Mesenchymal stem cell (in vitro differentiated cells and primary cell): ENCODE measurements at regions not wholly inside any gene's neighbourhood (a gene's known extent, or its start where the extent isn't known, plus 50 kb on each side); places are given as distances from the start of the nearest gene placed in this dataset.

Experiments
- DNase-seq: peaks from one replicate; pipeline ENCODE4 v3.0.0-alpha.2; 2013
- H2AFZ ChIP-seq: one replicate; pipeline ENCODE4 v1.6.1; 2013; ENCODE audit warnings: low read depth, mild to moderate bottlenecking, control low read depth, inconsistent platforms, low read length, moderate library complexity
- H2AK5ac ChIP-seq: 2 replicates; pipeline ENCODE4 v1.6.1; 2013; ENCODE audit warnings: low read length, moderate library complexity, mild to moderate bottlenecking, inconsistent platforms; ENCODE audit not compliant: severe bottlenecking
- H2BK120ac ChIP-seq: one replicate; pipeline ENCODE4 v1.6.1; 2013; ENCODE audit warnings: low read depth, mild to moderate bottlenecking, inconsistent platforms, low read length, moderate library complexity
- H2BK12ac ChIP-seq, 2 experiments: one replicate each; pipeline ENCODE4 v1.6.1; 2013; ENCODE audit warnings: inconsistent platforms in 2 of 2, low read length in 2 of 2, mild to moderate bottlenecking in 2 of 2, moderate library complexity in 2 of 2, control low read depth in 1 of 2
- H2BK15ac ChIP-seq: one replicate; pipeline ENCODE4 v1.6.1; 2013; ENCODE audit warnings: mild to moderate bottlenecking, low read depth, inconsistent platforms; ENCODE audit not compliant: poor library complexity, severe bottlenecking
- H2BK5ac ChIP-seq: 2 replicates; pipeline ENCODE4 v1.6.1; 2013; ENCODE audit warnings: low read depth, mild to moderate bottlenecking, low read length, control low read depth, inconsistent platforms; ENCODE audit not compliant: poor library complexity, severe bottlenecking
- H3K14ac ChIP-seq, 2 experiments: one replicate each; pipeline ENCODE4 v1.6.1; 2013; ENCODE audit warnings: inconsistent platforms in 2 of 2, low read length in 2 of 2, control low read depth in 1 of 2, mild to moderate bottlenecking in 1 of 2, moderate library complexity in 1 of 2
- H3K18ac ChIP-seq, 2 experiments: one replicate each; pipeline ENCODE4 v1.6.1; 2013; ENCODE audit warnings: inconsistent platforms in 2 of 2, low read length in 2 of 2, control low read depth in 1 of 2, low read depth in 1 of 2, mild to moderate bottlenecking in 1 of 2
- H3K23ac ChIP-seq, 2 experiments: one replicate each; pipeline ENCODE4 v1.6.1; 2013; ENCODE audit warnings: inconsistent platforms in 2 of 2, low read length in 2 of 2, mild to moderate bottlenecking in 2 of 2, moderate library complexity in 2 of 2, control low read depth in 1 of 2
- H3K27ac ChIP-seq: 2 replicates; pipeline ENCODE4 v1.5.1; 2013; ENCODE audit warnings: mild to moderate bottlenecking, moderate library complexity, low read length, control low read depth, inconsistent platforms; ENCODE audit not compliant: poor library complexity, severe bottlenecking
- H3K27me3 ChIP-seq, 2 experiments: 2 replicates each; pipeline versions ENCODE4 v1.6.1 to v1.7.0; 2013; ENCODE audit warnings: low read length in 2 of 2, mild to moderate bottlenecking in 2 of 2, moderate library complexity in 2 of 2, control low read depth in 1 of 2, inconsistent platforms in 1 of 2; ENCODE audit not compliant: control insufficient read depth in 1 of 2, insufficient read depth in 1 of 2
- H3K36me3 ChIP-seq, 2 experiments: 2 replicates each; pipeline versions ENCODE4 v1.6.1 to v1.7.0; 2013; ENCODE audit warnings: low read length in 2 of 2, control low read depth in 1 of 2, inconsistent platforms in 1 of 2, low read depth in 1 of 2, mild to moderate bottlenecking in 1 of 2; ENCODE audit not compliant: insufficient read depth in 2 of 2, control insufficient read depth in 1 of 2
- H3K4ac ChIP-seq, 2 experiments: one replicate each; pipeline ENCODE4 v1.6.1; 2013; ENCODE audit warnings: inconsistent platforms in 2 of 2, low read length in 2 of 2, mild to moderate bottlenecking in 2 of 2, moderate library complexity in 2 of 2, control low read depth in 1 of 2, low read depth in 1 of 2
- H3K4me1 ChIP-seq: 2 replicates; pipeline ENCODE4 v1.6.1; 2013; ENCODE audit warnings: low read depth, low read length, control low read depth; ENCODE audit not compliant: control insufficient read depth, insufficient read depth
- H3K4me2 ChIP-seq: 2 replicates; pipeline ENCODE4 v1.6.1; 2013; ENCODE audit warnings: low read length, mild to moderate bottlenecking, inconsistent platforms; ENCODE audit not compliant: poor library complexity, severe bottlenecking
- H3K4me3 ChIP-seq, 2 experiments: 2 replicates each; pipeline versions ENCODE4 v1.5.1 to v1.7.0; 2013; ENCODE audit warnings: low read length in 2 of 2, mild to moderate bottlenecking in 2 of 2, control low read depth in 1 of 2, low read depth in 1 of 2; ENCODE audit not compliant: insufficient read depth in 1 of 2
- H3K79me1 ChIP-seq: replicated peaks from 2 replicates; pipeline ENCODE4 v1.6.1; 2013; ENCODE audit warnings: mild to moderate bottlenecking, control low read depth, low read length, inconsistent platforms; ENCODE audit not compliant: poor library complexity, severe bottlenecking
- H3K9ac ChIP-seq: 2 replicates; pipeline ENCODE4 v1.7.0; 2013; ENCODE audit warnings: mild to moderate bottlenecking, low read length, moderate library complexity
- H3K9me3 ChIP-seq: 2 replicates; pipeline ENCODE4 v1.7.0; 2013; ENCODE audit warnings: mild to moderate bottlenecking, low read length; ENCODE audit not compliant: control insufficient read depth
- H4K8ac ChIP-seq: one replicate; pipeline ENCODE4 v1.6.1; 2013; ENCODE audit warnings: inconsistent platforms, mild to moderate bottlenecking, low read length, moderate library complexity
- H4K91ac ChIP-seq: one replicate; pipeline ENCODE4 v1.6.1; 2013; ENCODE audit warnings: mild to moderate bottlenecking, low read length, inconsistent platforms
- WGBS: methylation state at CpG from one replicate; pipeline ENCODE4 v1.1.7; 2013; ENCODE audit warnings: mixed read lengths; 5-methylcytosine and 5-hydroxymethylcytosine counted together

GRCh38 chr2:100198461-100199230, 56.3 kb upstream of the AFF3 start:
- no peak for DNase-seq
- Histone ChIP-seq H2BK5ac (peak overlapping the region; percentile 87), H3K4ac (peak overlapping the region; percentile 19 to 59), H2BK120ac (peak overlapping the region; percentile 64), H3K4me3 (no peak overlapping the region), H3K23ac (no peak overlapping the region), H3K4me1 (peaks cover 24% of the 10 kb centered on the region), H3K27me3 (no peaks in the 10 kb centered on the region), H2BK15ac (peak overlapping the region; percentile 60), H4K8ac (peak overlapping the region; percentile 84), H3K9me3 (no peaks in the 10 kb centered on the region), H3K27ac (peak overlapping the region; percentile 95), H3K9ac (no peak overlapping the region), H4K91ac (peak overlapping the region; percentile 12), H3K36me3 (no peaks in the 10 kb centered on the region), H3K79me1 (no peaks in the 10 kb centered on the region), H3K14ac (peak overlapping the region in 1 of 2 experiments; percentile 8), H2BK12ac (peak overlapping the region; percentile 2 to 70), H2AK5ac (peak overlapping the region; percentile 13), H3K18ac (peak overlapping the region; percentile 79), H2AFZ (peak overlapping the region; percentile 20), H3K4me2 (no peak overlapping the region)
- 86% methylated on average over 11 of the region's 13 CpGs for WGBS

- H3K79me1 ChIP-seq: no peaks in the 10 kb centered on the region
- peak overlapping the region; percentile 42 for H3K9ac ChIP-seq
- peak overlapping the region; percentile 85 for H4K8ac ChIP-seq
- H3K18ac ChIP-seq: peak overlapping the region; percentile 79 to 87
- H2BK12ac ChIP-seq: peak overlapping the region; percentile 75 to 93
- peak overlapping the region; percentile 87 for H2BK5ac ChIP-seq
- H2AK5ac ChIP-seq: peak overlapping the region; percentile 13
- peak overlapping the region; percentile 71 for H2BK15ac ChIP-seq
- DNase-seq: peak; percentile 73
- H3K4me1 ChIP-seq: peaks cover 24% of the 10 kb centered on the region
- no peaks in the 10 kb centered on the region for H3K9me3 ChIP-seq
- H3K4me3 ChIP-seq: no peak overlapping the region
- peak overlapping the region in 1 of 2 experiments; percentile 39 for H3K14ac ChIP-seq
- peak overlapping the region; percentile 71 for H4K91ac ChIP-seq
- peak overlapping the region; percentile 95 for H3K27ac ChIP-seq
- peak overlapping the region; percentile 49 for H2AFZ ChIP-seq
- 23% methylated on average over 2 of the region's 8 CpGs for WGBS
- peak overlapping the region; percentile 64 for H2BK120ac ChIP-seq
- peak overlapping the region; percentile 59 to 90 for H3K4ac ChIP-seq
- no peak overlapping the region for H3K23ac ChIP-seq
- no peaks in the 10 kb centered on the region for H3K27me3 ChIP-seq
- peak overlapping the region; percentile 2 for H3K4me2 ChIP-seq
- no peaks in the 10 kb centered on the region for H3K36me3 ChIP-seq
Observed at GRCh38 chr2:100197631-100198153, 55.3 kb upstream of the AFF3 start.

- Histone ChIP-seq H3K18ac (peak overlapping the region; percentile 56 to 85), H3K4me3 (no peak overlapping the region), H2AFZ (no peak overlapping the region), H2BK15ac (no peak overlapping the region), H3K4me1 (peaks cover 24% of the 10 kb centered on the region), H2AK5ac (peak overlapping the region; percentile 78), H3K23ac (no peak overlapping the region), H3K14ac (no peak overlapping the region), H3K4me2 (no peak overlapping the region), H4K8ac (no peak overlapping the region), H3K9ac (peak overlapping the region; percentile 42), H3K79me1 (no peaks in the 10 kb centered on the region), H2BK120ac (no peak overlapping the region), H3K4ac (peak overlapping the region in 1 of 2 experiments; percentile 79), H2BK12ac (peak overlapping the region in 1 of 2 experiments; percentile 81), H4K91ac (peak overlapping the region; percentile 11), H2BK5ac (no peak overlapping the region), H3K27ac (peak overlapping the region; percentile 95), H3K36me3 (no peaks in the 10 kb centered on the region), H3K27me3 (peaks cover 0 to under 1% of the 10 kb centered on the region in 2 experiments), H3K9me3 (no peaks in the 10 kb centered on the region)
- peak; percentile 29 for DNase-seq
- 94% methylated on average over 15 of the region's 18 CpGs for WGBS
Observed at GRCh38 chr2:100196786-100197494, 54.5 kb upstream of the AFF3 start.

GRCh38 chr2:100195942-100196341, 53.6 kb upstream of the AFF3 start:
- Histone ChIP-seq H3K4me2 (no peak overlapping the region), H3K27me3 (peaks cover 0 to 4% of the 10 kb centered on the region in 2 experiments), H2BK120ac (no peak overlapping the region), H3K18ac (peak overlapping the region; percentile 0 to 16), H4K91ac (peak overlapping the region; percentile 61), H3K9me3 (no peaks in the 10 kb centered on the region), H3K79me1 (no peaks in the 10 kb centered on the region), H2AFZ (no peak overlapping the region), H3K14ac (no peak overlapping the region), H2BK15ac (no peak overlapping the region), H3K27ac (no peak overlapping the region), H3K4ac (no peak overlapping the region), H4K8ac (no peak overlapping the region), H2BK5ac (no peak overlapping the region), H3K4me1 (peaks cover 19% of the 10 kb centered on the region), H2BK12ac (peak overlapping the region in 1 of 2 experiments; percentile 0), H2AK5ac (peak overlapping the region; percentile 8), H3K9ac (no peak overlapping the region), H3K4me3 (no peak overlapping the region), H3K23ac (no peak overlapping the region), H3K36me3 (no peaks in the 10 kb centered on the region)
- peak; percentile 72 for DNase-seq
- 65% methylated on average over 5 of the region's 5 CpGs for WGBS
